H9 (cell line): ENCODE measurements at regions not wholly inside any gene's neighbourhood (a gene's known extent, or its start where the extent isn't known, plus 50 kb on each side); places are given as distances from the start of the nearest gene placed in this dataset.

Source experiments
- DNase-seq: peaks from one replicate; pipeline ENCODE4 v3.0.0-alpha.2; 2017
- H2AFZ ChIP-seq: one replicate; pipeline ENCODE4 v1.6.1; 2013; ENCODE audit warnings: mild to moderate bottlenecking, low read length, control low read depth, moderate library complexity
- H2AK5ac ChIP-seq: 2 replicates; pipeline ENCODE4 v1.6.1; 2013; ENCODE audit warnings: low read length, control low read depth, mixed read lengths; ENCODE audit not compliant: insufficient read length
- H2BK120ac ChIP-seq: one replicate; pipeline ENCODE4 v1.6.1; 2013; ENCODE audit warnings: low read depth, mild to moderate bottlenecking, low read length, control low read depth, inconsistent platforms; ENCODE audit not compliant: poor library complexity, severe bottlenecking
- H2BK12ac ChIP-seq: 2 replicates; pipeline ENCODE4 v1.6.1; 2013; ENCODE audit warnings: low read length, control low read depth, mixed read lengths, low read depth; ENCODE audit not compliant: insufficient read length
- H2BK15ac ChIP-seq: 2 replicates; pipeline ENCODE4 v1.6.1; 2013; ENCODE audit warnings: low read depth, low read length, control low read depth
- H2BK20ac ChIP-seq: one replicate; pipeline ENCODE4 v1.6.1; 2013; ENCODE audit warnings: low read depth, mild to moderate bottlenecking, low read length, control low read depth, inconsistent platforms; ENCODE audit not compliant: poor library complexity, severe bottlenecking
- H2BK5ac ChIP-seq: 2 replicates; pipeline ENCODE4 v1.6.1; 2013; ENCODE audit warnings: low read length, control low read depth, mixed read lengths; ENCODE audit not compliant: insufficient read length
- H3K14ac ChIP-seq: 2 replicates; pipeline ENCODE4 v1.6.1; 2013; ENCODE audit warnings: low read length, control low read depth; ENCODE audit not compliant: insufficient read depth
- H3K18ac ChIP-seq: 2 replicates; pipeline ENCODE4 v1.6.1; 2013; ENCODE audit warnings: low read depth, mild to moderate bottlenecking, mixed read lengths, low read length, control low read depth; ENCODE audit not compliant: insufficient read length
- H3K23ac ChIP-seq: 2 replicates; pipeline ENCODE4 v1.6.1; 2013; ENCODE audit warnings: low read length, control low read depth, mixed read lengths, low read depth; ENCODE audit not compliant: insufficient read length
- H3K23me2 ChIP-seq: 2 replicates; pipeline ENCODE4 v1.6.1; 2013; ENCODE audit warnings: low read depth, mild to moderate bottlenecking, mixed read lengths, low read length, control low read depth; ENCODE audit not compliant: insufficient read length, poor library complexity, severe bottlenecking
- H3K27ac ChIP-seq: 2 replicates; pipeline ENCODE4 v1.5.1; 2013; ENCODE audit warnings: low read length, control low read depth, mixed read lengths, low read depth; ENCODE audit not compliant: insufficient read length
- H3K27me3 ChIP-seq: 2 replicates; pipeline ENCODE4 v1.6.1; 2013; ENCODE audit warnings: low read length, control low read depth, inconsistent platforms; ENCODE audit not compliant: insufficient read depth
- H3K4ac ChIP-seq: 2 replicates; pipeline ENCODE4 v1.6.1; 2013; ENCODE audit warnings: low read depth, mild to moderate bottlenecking, control low read depth, inconsistent platforms, low read length, moderate library complexity
- H3K4me1 ChIP-seq: 2 replicates; pipeline ENCODE4 v1.6.1; 2013; ENCODE audit warnings: low read length, control low read depth, inconsistent platforms; ENCODE audit not compliant: insufficient read depth
- H3K4me2 ChIP-seq: 2 replicates; pipeline ENCODE4 v1.6.1; 2013; ENCODE audit warnings: low read length, control low read depth, mixed read lengths; ENCODE audit not compliant: insufficient read length, insufficient read depth
- H3K56ac ChIP-seq: 2 replicates; pipeline ENCODE4 v1.6.1; 2013; ENCODE audit warnings: low read depth, mild to moderate bottlenecking, mixed read lengths, low read length, control low read depth; ENCODE audit not compliant: insufficient read length
- H3K79me1 ChIP-seq: 2 replicates; pipeline ENCODE4 v1.6.1; 2013; ENCODE audit warnings: low read depth, mild to moderate bottlenecking, moderate library complexity, low read length, control low read depth, inconsistent platforms; ENCODE audit not compliant: insufficient read depth, poor library complexity, severe bottlenecking
- H3K79me2 ChIP-seq: 2 replicates; pipeline ENCODE4 v1.6.1; 2013; ENCODE audit warnings: low read length, control low read depth, inconsistent platforms; ENCODE audit not compliant: insufficient read depth
- H3K9ac ChIP-seq: 2 replicates; pipeline ENCODE4 v1.6.1; 2013; ENCODE audit warnings: low read length, control low read depth, mixed read lengths; ENCODE audit not compliant: insufficient read length; ENCODE audit errors: extremely low read depth
- H3K9me3 ChIP-seq: one replicate; pipeline ENCODE4 v1.6.1; 2013; ENCODE audit warnings: low read depth, low read length, inconsistent platforms; ENCODE audit not compliant: control insufficient read depth
- H3T11ph ChIP-seq: one replicate; pipeline ENCODE4 v1.6.1; 2013; ENCODE audit warnings: mild to moderate bottlenecking, low read length, control low read depth, inconsistent platforms
- H4K20me1 ChIP-seq: one replicate; pipeline ENCODE4 v1.6.1; 2013; ENCODE audit not compliant: control insufficient read depth, insufficient read length, insufficient read depth
- H4K5ac ChIP-seq: 2 replicates; pipeline ENCODE4 v1.6.1; 2013; ENCODE audit warnings: low read depth, mild to moderate bottlenecking, mixed read lengths, low read length, control low read depth; ENCODE audit not compliant: insufficient read length
- H4K8ac ChIP-seq: replicated peaks from 2 replicates; pipeline ENCODE4 v1.6.1; 2013; ENCODE audit warnings: low read length, control low read depth, mixed read lengths, low read depth; ENCODE audit not compliant: insufficient read length
- H4K91ac ChIP-seq: 2 replicates; pipeline ENCODE4 v1.6.1; 2013; ENCODE audit warnings: low read depth, mild to moderate bottlenecking, moderate library complexity, mixed read lengths, low read length, control low read depth; ENCODE audit not compliant: insufficient read length
- H3K27ac Mint-ChIP-seq, 3 experiments: 2 replicates in 2 of 3; 3 replicates in 1 of 3; pipeline ENCODE4 v1.8.0; 2020 to 2021; ENCODE audit warnings: mixed read lengths in 3 of 3, mild to moderate bottlenecking in 1 of 3, moderate library complexity in 1 of 3
- H3K27me3 Mint-ChIP-seq: 2 replicates; pipeline ENCODE4 v1.8.0; 2021; ENCODE audit warnings: low read depth, mild to moderate bottlenecking, moderate library complexity, mixed read lengths
- H3K36me3 Mint-ChIP-seq, 3 experiments: 2 replicates in 2 of 3; 3 replicates in 1 of 3; pipeline ENCODE4 v1.8.0; 2020 to 2021; ENCODE audit warnings: low read depth in 3 of 3, mixed read lengths in 3 of 3; ENCODE audit not compliant: insufficient read depth in 1 of 3
- H3K4me1 Mint-ChIP-seq, 2 experiments: 2 replicates each; pipeline ENCODE4 v1.8.0; 2020; ENCODE audit warnings: mixed read lengths in 2 of 2
- H3K4me3 Mint-ChIP-seq, 2 experiments: 2 replicates in 1 of 2; 3 replicates in 1 of 2; pipeline ENCODE4 v1.8.0; 2020 to 2021; ENCODE audit warnings: mild to moderate bottlenecking in 2 of 2, mixed read lengths in 2 of 2, moderate library complexity in 1 of 2
- H3K9me3 Mint-ChIP-seq, 2 experiments: 2 replicates in 1 of 2; 3 replicates in 1 of 2; pipeline ENCODE4 v1.8.0; 2020; ENCODE audit warnings: mild to moderate bottlenecking in 2 of 2, mixed read lengths in 2 of 2, moderate library complexity in 1 of 2
- WGBS: extraction: QIAGEN DNeasy Blood & Tissue Kit; methylation state at CpG from one replicate; pipeline ENCODE4 v1.1.7; 2013; ENCODE audit warnings: missing lambda C conversion rate, low lambda C conversion rate, mixed read lengths; ENCODE audit not compliant: insufficient read length; ENCODE audit errors: extremely low coverage; 5-methylcytosine and 5-hydroxymethylcytosine counted together
- TF ChIP-seq, protein P1 (sequence below): fragments of 200-600 bp; sonication (generic); conservative IDR thresholded peaks from 3 replicates; pipeline ENCODE4 v1.8.0; 2021; ENCODE audit warnings: antibody characterized with exemption, mild to moderate bottlenecking

DNA sequence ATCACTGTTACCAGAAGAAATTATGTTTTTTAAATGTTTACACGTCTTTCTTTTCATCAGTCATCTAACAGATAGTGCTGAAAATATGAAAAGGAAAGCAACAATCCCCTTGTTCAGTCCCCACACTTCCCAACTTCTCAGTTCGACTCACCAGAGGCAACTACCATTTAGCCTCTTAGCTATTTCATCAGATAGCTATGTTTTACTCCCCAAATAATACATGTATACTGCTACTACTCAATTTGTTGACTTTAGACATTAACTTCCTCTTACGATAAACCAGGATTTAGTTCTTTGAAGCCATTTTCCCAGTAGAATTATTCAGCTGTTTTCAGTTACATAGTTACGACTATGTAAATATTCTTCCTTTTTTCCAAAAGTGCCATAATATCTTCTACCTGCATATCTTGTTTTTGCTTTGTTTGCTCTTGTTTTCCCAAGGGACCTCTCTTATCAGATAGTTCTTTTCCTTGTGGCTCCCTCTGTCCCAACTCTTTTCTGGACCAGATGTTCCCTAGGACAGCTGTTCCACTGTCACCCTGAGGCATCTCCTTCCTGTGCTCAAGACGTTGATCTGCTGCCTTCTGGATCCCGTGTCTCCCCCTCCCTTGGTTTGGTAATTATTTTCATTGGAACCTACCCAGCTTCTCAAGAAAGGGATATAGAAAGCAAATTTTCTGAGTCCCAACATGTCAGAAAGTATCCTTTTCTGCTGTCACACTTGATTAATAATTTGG lies 289.3 kb upstream of the TANK start:
- Histone ChIP-seq H2BK20ac (no peak overlapping the region), H3K4me2 (no peak overlapping the region), H4K20me1 (no peaks in the 10 kb centered on the region)

More for the DNA sequence above, 289.3 kb upstream of the TANK start:
- no peak overlapping the region for H3K18ac ChIP-seq
- no peak overlapping the region for H3K56ac ChIP-seq
- no peaks in the 10 kb centered on the region for H3K27me3 ChIP-seq
- H4K91ac ChIP-seq = no peak overlapping the region
- no peak overlapping the region for H3K23ac ChIP-seq
- Mint-ChIP-seq H3K27ac (no peak overlapping the region), H3K36me3 (no peaks in the 10 kb centered on the region), H3K9me3 (no peaks in the 10 kb centered on the region), H3K4me3 (no peak overlapping the region), H3K27me3 (no peaks in the 10 kb centered on the region), H3K4me1 (peaks cover 0 to 6% of the 10 kb centered on the region in 2 experiments; a peak in 1 of 4 replicates)
- no peaks in the 10 kb centered on the region for H3K23me2 ChIP-seq
- no peak overlapping the region for H4K5ac ChIP-seq
- no peak overlapping the region for H2BK120ac ChIP-seq
- H2BK5ac ChIP-seq = no peak overlapping the region
- H3T11ph ChIP-seq = no peak overlapping the region
- no peak overlapping the region for H2BK12ac ChIP-seq
- no peak overlapping the region for H3K9ac ChIP-seq
- no peak for DNase-seq
- H2BK15ac ChIP-seq = no peak overlapping the region
- H3K27ac ChIP-seq = no peak overlapping the region
- TF ChIP-seq, protein P1, sequence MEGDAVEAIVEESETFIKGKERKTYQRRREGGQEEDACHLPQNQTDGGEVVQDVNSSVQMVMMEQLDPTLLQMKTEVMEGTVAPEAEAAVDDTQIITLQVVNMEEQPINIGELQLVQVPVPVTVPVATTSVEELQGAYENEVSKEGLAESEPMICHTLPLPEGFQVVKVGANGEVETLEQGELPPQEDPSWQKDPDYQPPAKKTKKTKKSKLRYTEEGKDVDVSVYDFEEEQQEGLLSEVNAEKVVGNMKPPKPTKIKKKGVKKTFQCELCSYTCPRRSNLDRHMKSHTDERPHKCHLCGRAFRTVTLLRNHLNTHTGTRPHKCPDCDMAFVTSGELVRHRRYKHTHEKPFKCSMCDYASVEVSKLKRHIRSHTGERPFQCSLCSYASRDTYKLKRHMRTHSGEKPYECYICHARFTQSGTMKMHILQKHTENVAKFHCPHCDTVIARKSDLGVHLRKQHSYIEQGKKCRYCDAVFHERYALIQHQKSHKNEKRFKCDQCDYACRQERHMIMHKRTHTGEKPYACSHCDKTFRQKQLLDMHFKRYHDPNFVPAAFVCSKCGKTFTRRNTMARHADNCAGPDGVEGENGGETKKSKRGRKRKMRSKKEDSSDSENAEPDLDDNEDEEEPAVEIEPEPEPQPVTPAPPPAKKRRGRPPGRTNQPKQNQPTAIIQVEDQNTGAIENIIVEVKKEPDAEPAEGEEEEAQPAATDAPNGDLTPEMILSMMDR = no peak
- H3K79me2 ChIP-seq = no peaks in the 10 kb centered on the region
- no peak overlapping the region for H2AFZ ChIP-seq
- H3K14ac ChIP-seq = no peak overlapping the region
- H3K9me3 ChIP-seq = no peaks in the 10 kb centered on the region
- no peak overlapping the region for H4K8ac ChIP-seq
- no CpG with 5 or more reads among the region's 6 CpGs for WGBS
- H3K4me1 ChIP-seq = no peaks in the 10 kb centered on the region; the same call in 1 of the 2 replicates
- no peak overlapping the region for H2AK5ac ChIP-seq
- no peaks in the 10 kb centered on the region for H3K79me1 ChIP-seq
- no peak overlapping the region for H3K4ac ChIP-seq
